ENCODE measurements at regions not wholly inside any gene's neighbourhood (a gene's known extent, or its start where the extent isn't known, plus 50 kb on each side); places are given as distances from the start of the nearest gene placed in this dataset.

- H3K27me3 Mint-ChIP-seq (ENCODE audit: low read depth): no peaks in the 10 kb centered on the region
- H3K4me1 Mint-ChIP-seq: no peaks in the 10 kb centered on the region
- H3K9me3 Mint-ChIP-seq: no peaks in the 10 kb centered on the region
- H3K4me3 Mint-ChIP-seq: no peak overlapping the region
- DNase-seq (ENCODE audit: low read depth, low spot score): no peak
- no peaks in the 10 kb centered on the region for H3K36me3 Mint-ChIP-seq (ENCODE audit: low read depth)
- TF ChIP-seq CTCF (conservative IDR thresholded peaks at IDR 0.05): no peak
- H3K27ac Mint-ChIP-seq (ENCODE audit: unreplicated experiment): no peak overlapping the region
Observed at GRCh38 chr12:60148109-60148508, 552.3 kb downstream of the SLC16A7 start.

GRCh38 chr12:60148831-60149230 lies 553.0 kb downstream of the SLC16A7 start:
- H3K9me3 Mint-ChIP-seq: no peaks in the 10 kb centered on the region
- H3K27ac Mint-ChIP-seq (ENCODE audit: unreplicated experiment): no peak overlapping the region
- H3K36me3 Mint-ChIP-seq (ENCODE audit: low read depth): no peaks in the 10 kb centered on the region
- no peaks in the 10 kb centered on the region for H3K27me3 Mint-ChIP-seq (ENCODE audit: low read depth)
- H3K4me1 Mint-ChIP-seq: no peaks in the 10 kb centered on the region
- no peak for DNase-seq (ENCODE audit: low read depth, low spot score)
- H3K4me3 Mint-ChIP-seq: no peak overlapping the region
- TF ChIP-seq CTCF (conservative IDR thresholded peaks at IDR 0.05): no peak

GRCh38 chr12:60152756-60153155 lies 556.9 kb downstream of the SLC16A7 start:
- Mint-ChIP-seq H3K36me3 (ENCODE audit: low read depth) (no peaks in the 10 kb centered on the region), H3K4me3 (no peak overlapping the region), H3K27me3 (ENCODE audit: low read depth) (no peaks in the 10 kb centered on the region), H3K27ac (ENCODE audit: unreplicated experiment) (no peak overlapping the region), H3K4me1 (no peaks in the 10 kb centered on the region), H3K9me3 (no peaks in the 10 kb centered on the region)
- no peak for DNase-seq (ENCODE audit: low read depth, low spot score)
- TF ChIP-seq CTCF (conservative IDR thresholded peaks at IDR 0.05): no peak

GRCh38 chr12:60159761-60160160 lies 563.9 kb downstream of the SLC16A7 start:
- Mint-ChIP-seq H3K4me1 (no peaks in the 10 kb centered on the region), H3K27me3 (ENCODE audit: low read depth) (no peaks in the 10 kb centered on the region), H3K4me3 (no peak overlapping the region), H3K36me3 (ENCODE audit: low read depth) (no peaks in the 10 kb centered on the region), H3K9me3 (no peaks in the 10 kb centered on the region), H3K27ac (ENCODE audit: unreplicated experiment) (no peak overlapping the region)
- no peak for DNase-seq (ENCODE audit: low read depth, low spot score)
- TF ChIP-seq CTCF (conservative IDR thresholded peaks at IDR 0.05): no peak

GRCh38 chr12:60162988-60163720 lies 567.3 kb downstream of the SLC16A7 start:
- H3K4me3 Mint-ChIP-seq: no peak overlapping the region
- no peaks in the 10 kb centered on the region for H3K27me3 Mint-ChIP-seq (ENCODE audit: low read depth)
- no peaks in the 10 kb centered on the region for H3K9me3 Mint-ChIP-seq
- TF ChIP-seq CTCF (conservative IDR thresholded peaks at IDR 0.05): no peak
- H3K27ac Mint-ChIP-seq (ENCODE audit: unreplicated experiment): no peak overlapping the region
- no peak for DNase-seq (ENCODE audit: low read depth, low spot score)
- H3K4me1 Mint-ChIP-seq: no peaks in the 10 kb centered on the region
- no peaks in the 10 kb centered on the region for H3K36me3 Mint-ChIP-seq (ENCODE audit: low read depth)
